Stimulated activated CD4-positive, alpha-beta T cell treated with anti-CD3 and anti-CD28 coated beads, Interleukin-15, amount 100 ng/mL, for 24 hours (primary cell): ENCODE measurements at regions not wholly inside any gene's neighbourhood (a gene's known extent, or its start where the extent isn't known, plus 50 kb on each side); places are given as distances from the start of the nearest gene placed in this dataset.
"Not testable (repeated sequence)": the region's sequence is repeated elsewhere in the genome, so short reads cannot be mapped to it uniquely, and the experiment has no call there.

Source experiments
- DNase-seq: peaks from one replicate; pipeline ENCODE4 v3.0.0-alpha.2; 2020

DNA sequence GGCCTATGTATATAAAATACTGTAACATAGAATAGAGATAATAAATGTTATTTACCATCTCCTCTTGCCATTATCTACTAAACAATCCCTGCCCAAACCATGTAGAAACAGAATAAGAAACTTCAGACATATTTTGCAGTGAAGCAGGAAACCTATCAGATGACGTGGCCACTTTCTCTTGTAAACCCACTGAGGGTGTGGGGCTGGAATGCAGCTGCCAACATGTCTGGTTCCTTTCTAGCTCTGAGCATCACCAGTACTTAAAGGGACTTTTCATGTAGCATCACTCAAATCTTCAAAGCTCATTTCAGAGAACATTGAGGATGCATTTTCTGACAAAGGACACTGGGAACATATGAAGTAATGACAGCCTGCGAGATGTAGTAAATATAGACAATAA, 251.8 kb downstream of the LPIN1 start:
- DNase-seq: no peak

DNA sequence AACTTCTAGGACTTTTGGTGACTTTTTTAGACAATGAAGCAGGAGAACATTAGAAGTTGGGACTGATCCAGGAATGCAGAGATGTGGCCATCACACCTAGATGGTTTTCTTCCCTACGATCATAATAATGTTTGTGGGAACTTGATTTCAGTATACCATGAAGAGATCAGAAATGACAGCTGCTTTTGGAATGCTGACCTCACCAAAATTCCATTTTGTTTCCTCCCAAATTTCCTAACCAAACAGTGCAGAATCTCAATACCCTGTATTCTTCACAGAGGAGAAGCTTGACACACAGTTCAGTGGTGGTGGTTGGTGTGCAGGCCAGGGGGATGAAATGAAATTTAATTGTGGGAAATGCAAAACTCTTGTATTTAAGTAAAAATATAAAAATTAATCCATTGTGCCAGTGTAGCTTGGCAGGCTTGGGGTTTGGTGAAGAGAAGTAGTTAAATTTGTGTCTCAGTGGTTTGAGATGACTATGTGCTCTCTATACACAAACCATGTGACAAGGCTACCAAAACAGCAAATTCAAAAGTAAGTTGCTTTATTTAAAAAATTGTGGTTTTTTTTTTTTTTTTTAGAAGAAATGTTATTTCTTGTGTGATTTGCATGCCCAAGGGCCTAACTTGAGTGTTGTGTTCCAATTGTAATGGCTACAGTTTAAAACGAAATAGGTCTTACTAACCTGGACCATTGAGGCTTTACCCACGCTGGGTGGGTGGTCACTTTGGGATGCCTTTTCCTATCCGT, 252.4 kb downstream of the LPIN1 start:
- DNase-seq: no peak

DNA sequence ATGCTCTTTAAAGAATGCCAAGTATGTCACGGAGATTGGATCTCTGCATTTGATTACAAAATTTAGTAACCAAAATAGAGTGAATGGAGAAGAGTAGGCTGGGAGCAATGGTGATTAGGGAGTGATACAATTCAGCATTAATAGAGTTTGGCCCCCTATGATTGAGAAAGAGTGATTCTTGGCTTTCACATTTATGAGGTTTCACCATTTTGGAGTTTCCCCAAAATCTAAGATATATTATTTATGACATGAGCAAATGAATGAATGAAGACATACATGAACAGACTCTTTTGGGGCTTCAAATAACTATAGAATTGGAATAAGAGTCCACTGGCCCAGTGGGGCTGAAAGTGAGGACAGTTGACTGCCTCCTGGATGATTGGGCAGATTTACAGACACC, 255.2 kb downstream of the LPIN1 start:
- DNase-seq: no peak

- DNase-seq: no peak
Measured at GRCh38 chr2:12002215-12002614, 255.8 kb downstream of the LPIN1 start.

DNA sequence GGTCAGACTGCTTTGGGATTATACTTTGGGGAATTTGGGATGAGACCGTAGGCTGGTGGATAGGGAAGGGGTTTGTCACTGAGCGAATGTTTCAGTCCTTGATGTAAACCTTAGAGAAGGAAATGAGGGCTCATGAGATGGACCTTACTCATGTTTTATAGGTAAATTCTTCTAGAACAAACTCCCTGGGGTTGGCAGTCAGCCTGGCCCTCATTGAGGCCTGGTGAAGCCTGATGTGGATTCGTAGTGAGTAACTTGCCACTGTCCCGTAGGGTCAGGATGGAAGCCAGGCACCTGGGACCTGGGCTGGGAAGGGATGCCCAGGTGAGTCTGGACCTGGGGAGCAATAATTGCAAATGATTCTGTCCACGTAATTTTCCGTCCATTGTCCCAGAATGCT, 258.3 kb downstream of the LPIN1 start:
- no peak for DNase-seq

DNA sequence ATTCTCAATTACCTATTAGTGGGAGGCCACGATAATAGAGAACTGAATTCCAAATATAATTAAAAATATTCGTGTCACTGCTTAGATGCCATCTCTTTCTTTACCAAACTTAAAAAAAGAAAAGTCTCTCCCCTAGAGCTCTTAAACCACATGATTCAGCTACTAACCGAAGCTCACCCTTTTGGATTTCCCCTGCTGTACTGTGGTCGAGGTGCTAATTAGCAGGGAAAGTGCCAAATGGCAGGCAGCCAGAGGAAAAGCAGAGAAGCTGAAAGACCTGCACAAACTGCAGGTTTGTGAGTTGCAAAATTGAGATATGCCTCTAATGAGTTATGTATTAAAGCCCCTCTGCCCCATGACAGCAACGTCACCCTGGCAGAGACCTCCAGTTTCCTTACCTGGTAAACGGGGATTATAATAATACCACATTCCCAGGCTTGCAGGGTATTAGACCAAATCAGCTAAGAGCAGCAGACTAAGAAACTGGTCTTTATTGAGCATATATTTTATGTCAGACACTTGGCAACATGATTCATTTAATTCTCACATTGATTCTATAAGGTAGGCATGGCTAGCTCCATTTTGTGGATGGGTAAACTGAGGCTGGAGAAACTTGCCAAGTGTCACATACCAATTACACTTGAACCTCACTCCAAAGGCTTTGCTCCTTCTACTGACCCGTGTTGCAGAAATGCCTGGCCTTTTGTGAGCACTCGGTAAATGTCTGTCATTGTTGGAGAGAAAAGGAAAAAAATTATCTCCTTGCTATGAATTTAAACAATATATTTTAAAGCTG, 259.7 kb downstream of the LPIN1 start:
- DNase-seq: peak; percentile 81

GRCh38 chr2:12006850-12007249, 260.4 kb downstream of the LPIN1 start:
- DNase-seq: no peak

DNA sequence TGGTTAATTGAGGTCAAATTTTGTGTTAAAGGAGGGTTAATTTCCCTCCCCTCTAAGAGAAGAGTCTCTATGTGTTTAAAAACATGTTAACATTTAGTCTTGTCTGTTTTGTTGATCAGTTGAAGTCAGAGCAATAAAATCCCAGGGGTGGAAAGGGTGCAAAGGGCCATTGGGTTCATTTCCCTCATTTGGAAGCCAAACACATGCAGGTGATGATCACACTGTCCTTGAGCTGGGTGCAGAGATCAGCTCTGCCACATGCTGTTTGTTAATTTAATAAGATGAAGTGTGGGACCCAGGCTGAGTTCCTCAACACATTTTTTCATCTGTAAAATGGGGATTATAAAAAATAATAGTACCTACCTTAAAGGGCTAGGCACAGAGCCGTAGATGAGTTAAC, 260.9 kb downstream of the LPIN1 start:
- no peak for DNase-seq

- DNase-seq: peak; percentile 6
Measured at GRCh38 chr2:12008425-12009061, 262.1 kb downstream of the LPIN1 start.

- DNase-seq: no peak
Measured at GRCh38 chr2:12009323-12009905, 263.0 kb downstream of the LPIN1 start.

- no peak for DNase-seq
Measured at GRCh38 chr2:12010059-12010458, 263.6 kb downstream of the LPIN1 start.

DNA sequence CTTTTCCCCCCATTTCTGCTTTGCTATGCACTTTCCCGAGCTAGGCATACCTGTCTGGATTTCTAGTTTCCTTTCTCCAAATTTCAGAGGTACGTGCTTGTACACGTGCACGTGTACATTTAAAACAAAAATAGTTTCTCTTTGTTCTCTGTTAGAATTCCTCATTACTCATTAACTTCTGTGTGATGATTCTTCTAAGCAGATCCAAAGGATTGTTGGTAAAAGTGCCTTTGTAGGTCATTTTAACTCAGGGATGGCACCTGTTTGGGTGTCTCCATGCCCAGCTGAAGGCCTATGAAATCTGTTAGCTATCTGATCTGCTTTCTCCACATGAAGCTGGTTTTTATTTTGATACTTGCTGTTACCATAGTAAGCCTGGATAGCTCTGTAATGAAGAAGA, 264.3 kb downstream of the LPIN1 start:
- DNase-seq: no peak

- DNase-seq: no peak
Measured at GRCh38 chr2:12014088-12014960, 267.9 kb downstream of the LPIN1 start.

DNA sequence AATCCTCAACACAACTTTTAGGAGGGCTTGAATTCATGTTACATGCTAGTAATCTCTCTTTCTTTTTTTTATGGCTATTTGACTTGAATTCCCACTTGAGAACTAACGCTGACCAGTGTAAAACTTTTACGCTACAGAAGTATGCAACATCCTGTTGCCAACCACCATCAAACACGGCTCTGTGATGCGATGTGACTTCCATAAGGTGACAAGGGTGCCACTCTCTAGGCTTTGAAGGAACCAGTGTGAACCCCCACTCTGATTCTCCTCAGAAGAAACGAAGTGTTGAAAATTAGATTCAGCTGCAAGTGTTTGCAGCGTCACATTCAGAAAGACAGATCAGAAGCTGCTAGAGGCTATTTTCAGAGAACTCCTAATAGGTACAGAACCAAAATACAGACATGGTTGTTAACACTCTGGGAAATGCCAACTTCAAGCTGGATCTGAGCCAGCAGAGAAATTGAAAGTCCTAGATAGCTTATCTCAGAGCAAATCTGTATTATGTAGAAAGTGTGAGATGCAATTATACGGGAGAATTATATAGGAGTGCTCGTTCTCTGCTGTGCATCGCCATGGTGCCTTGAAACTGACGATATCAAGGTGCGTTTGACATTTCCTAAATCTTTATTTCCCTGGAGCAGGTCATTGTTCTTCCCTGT, 271.2 kb downstream of the LPIN1 start:
- DNase-seq: no peak

GRCh38 chr2:12018726-12019125, 272.3 kb downstream of the LPIN1 start:
- DNase-seq: not testable (repeated sequence)

- no peak for DNase-seq
Measured at GRCh38 chr2:12020833-12021469, 274.5 kb downstream of the LPIN1 start.

GRCh38 chr2:12024197-12024907, 277.9 kb downstream of the LPIN1 start:
- not testable (repeated sequence) for DNase-seq

- DNase-seq: no peak
Measured at GRCh38 chr2:12027136-12027535, 280.7 kb downstream of the LPIN1 start.

- DNase-seq: no peak
Measured at GRCh38 chr2:12031866-12032265, 285.4 kb downstream of the LPIN1 start.

DNA sequence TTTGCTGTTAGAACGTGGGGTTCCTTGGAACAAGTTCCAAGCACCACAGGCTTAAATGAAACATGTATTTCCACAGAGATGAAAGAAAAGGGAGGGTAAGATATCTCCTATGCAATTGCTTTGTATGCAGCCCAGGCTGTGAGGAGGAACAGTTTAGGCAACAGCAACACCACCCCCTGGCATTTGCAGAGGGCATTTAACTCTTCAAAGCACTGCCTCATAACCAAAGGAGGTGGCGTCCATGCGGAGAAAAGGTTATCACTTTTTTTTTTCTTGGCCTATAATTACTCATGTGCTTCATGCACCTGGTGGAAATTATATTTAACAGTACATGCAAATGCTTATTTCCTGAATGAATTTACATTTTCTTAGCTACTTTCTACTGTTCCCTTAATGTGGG, 286.0 kb downstream of the LPIN1 start:
- DNase-seq: no peak

- no peak for DNase-seq
Measured at GRCh38 chr2:12032975-12033374, 286.5 kb downstream of the LPIN1 start.
